Right kidney (tissue), 1 donor: ENCODE measurements at regions not wholly inside any gene's neighbourhood (a gene's known extent, or its start where the extent isn't known, plus 50 kb on each side); places are given as distances from the start of the nearest gene placed in this dataset.
"Not testable (repeated sequence)": the region's sequence is repeated elsewhere in the genome, so short reads cannot be mapped to it uniquely, and the experiment has no call there.

Experiments
- DNase-seq: peaks from one replicate; pipeline ENCODE4 v3.0.0-alpha.2; 2016

DNA sequence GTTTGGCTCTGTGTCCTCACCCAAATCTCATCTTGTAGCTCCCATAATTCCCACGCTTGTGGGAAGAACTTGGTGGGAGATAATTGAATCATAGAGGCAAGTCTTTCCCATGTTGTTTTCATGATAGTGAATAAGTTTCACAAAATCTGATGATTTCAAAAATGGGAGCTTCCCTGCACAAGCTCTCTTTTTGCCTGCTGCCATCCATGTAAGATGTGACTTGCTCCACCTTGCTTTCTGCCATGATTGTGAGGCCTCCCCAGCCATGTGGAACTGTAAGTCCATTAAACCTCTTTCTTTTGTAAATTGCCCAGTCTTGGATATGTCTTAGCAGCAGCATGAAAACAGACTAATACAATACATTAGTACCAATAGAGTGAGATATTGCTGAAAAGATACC, 154.9 kb downstream of the DUSP10 start:
- DNase-seq, result not testable (repeated sequence)

DNA sequence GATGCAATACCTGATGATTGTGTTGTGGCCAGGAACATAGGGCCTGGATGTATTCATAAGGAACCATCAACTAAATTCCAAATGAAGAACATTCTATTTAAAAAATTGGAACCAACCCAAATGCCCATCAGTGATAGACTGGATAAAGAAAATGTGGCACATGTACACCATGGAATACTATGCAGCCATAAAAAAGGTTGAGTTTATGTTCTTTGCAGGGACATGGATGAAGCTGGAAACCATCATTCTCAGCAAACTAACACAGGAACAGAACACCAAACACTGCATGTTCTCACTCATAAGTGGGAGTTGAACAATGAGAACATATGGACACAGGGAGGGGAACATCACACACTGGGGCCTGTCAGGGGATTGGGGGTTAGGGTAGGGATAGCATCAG, 150.6 kb downstream of the DUSP10 start:
- not testable (repeated sequence) for DNase-seq

DNA sequence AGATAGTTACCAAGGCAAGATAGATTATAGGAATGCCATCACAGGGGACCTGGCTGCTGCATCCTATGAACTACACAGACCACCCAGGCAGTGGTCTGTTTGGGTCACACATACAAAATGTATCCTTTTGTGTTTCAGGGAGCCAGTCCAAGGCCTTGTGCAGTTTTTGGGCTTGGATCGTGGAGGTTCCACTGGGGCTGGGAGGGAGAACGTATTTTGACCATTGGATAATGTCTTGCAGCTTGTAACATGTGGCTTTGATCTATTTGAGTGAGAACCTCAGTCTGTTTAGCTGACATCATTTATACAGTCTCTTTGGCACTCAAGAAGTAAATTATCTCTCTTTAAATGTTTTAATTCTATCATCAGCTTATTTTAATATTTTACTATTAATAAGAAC, 147.3 kb downstream of the DUSP10 start:
- no peak for DNase-seq

DNA sequence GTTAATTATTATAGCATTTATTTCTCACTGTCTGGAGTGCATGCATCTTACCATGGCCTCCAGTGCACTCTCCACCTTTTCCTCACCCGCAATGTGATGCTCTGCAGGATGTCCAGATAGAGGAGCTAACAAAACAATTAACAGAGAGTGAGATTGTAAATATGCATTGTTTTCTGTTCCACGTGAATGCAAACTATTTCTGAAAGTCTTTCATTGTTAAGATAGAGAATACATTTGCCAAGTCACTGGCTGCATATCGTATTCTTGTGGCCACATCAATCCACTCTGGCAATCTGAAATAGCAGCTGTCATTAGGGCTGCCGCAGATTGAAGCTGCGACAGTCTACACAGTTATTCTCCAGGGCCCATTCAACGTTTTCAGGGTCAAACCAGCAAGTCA, 143.8 kb downstream of the DUSP10 start:
- DNase-seq, result no peak

DNA sequence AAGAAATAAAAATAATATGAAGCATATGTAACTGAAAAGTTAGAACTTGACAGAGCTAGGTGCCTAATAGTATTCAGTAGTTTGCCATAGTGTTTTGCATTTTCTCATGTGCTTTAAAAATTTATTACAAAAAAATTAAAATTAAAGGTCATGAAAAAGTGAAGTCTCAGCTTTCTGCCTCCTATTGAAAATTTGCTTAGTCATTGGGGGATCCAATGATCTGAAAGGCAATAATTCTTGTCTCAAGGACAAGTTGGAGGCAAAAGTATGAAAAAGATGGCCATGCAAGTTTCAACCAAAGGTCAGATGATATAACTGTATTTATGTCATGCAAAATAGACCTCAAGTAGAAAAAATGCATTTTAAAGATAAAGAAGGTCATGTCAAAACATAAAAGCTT, 140.7 kb downstream of the DUSP10 start:
- no peak for DNase-seq

DNA sequence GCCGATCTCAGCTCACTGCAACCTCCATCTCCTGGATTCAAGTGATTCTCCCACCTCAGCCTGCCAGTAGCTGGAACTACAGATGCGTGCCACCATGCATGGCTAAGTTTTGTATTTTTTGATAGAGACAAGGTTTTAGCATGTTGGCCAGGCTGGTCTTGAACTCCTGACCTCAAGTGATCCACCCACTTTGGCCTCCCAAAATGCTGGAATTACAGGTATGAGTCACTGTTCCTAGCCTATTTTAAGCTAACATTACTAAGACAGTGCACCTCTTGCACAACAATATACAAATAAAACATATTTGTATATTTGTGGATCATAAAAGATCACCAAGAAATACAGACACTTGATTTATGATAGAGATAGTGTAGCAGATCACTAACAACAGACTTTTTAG, 139.1 kb downstream of the DUSP10 start:
- DNase-seq, result no peak

DNA sequence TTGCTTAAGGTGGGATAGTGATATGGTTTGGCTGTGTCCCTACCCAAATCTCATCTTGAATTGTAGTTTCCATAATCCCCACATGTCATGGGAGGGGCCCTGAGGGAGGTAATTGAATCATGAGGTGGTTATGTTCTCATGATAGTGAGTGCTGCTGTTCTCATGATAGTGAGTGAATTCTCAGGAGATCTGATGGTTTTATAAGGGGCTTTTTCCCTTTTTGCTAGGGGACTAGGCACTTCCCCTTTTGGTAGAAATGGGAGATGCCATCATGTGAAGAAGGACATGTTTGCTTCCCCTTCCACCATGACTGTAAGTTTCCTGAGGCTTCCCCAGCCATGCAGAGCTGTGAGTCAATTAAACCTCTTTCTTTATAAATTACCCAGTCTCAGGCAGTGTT, 137.5 kb downstream of the DUSP10 start:
- DNase-seq, result not testable (repeated sequence)

DNA sequence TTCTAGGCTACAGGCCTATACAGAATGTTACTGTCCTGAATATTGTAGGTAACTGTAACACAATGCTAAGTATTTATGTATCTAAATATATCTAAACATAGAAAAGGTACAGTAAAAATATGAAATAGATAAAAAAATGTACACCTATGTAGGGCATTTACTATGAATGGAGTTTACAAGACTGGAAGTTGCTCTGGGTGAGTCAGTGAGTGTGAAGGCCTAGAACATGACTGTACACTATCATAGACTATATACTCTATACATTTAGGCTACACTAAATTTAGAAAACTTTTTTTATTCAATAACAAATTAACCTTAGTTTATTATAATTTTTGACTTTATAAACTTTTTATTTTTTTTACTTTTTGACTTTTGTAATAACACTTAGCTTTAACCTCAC, 136.9 kb downstream of the DUSP10 start:
- no peak for DNase-seq

DNA sequence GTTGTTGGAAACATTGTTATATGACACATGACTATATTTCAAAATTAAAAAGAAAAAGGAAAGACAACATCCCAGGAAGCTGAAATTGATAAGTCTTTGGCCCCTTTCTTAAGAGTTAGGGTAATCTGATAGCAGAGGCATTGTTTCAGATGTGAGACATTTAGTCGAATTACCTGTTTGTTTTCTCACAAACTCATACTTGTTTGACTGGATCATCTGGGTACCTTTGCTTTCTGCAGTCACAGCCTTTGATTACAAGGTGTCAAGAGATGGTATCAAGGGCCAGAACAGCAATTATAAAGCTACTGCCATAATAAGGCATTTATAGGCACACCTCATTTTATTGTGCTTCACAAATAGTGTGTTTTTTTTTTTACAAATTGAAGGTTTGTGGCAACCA, 136.3 kb downstream of the DUSP10 start:
- no peak for DNase-seq

DNA sequence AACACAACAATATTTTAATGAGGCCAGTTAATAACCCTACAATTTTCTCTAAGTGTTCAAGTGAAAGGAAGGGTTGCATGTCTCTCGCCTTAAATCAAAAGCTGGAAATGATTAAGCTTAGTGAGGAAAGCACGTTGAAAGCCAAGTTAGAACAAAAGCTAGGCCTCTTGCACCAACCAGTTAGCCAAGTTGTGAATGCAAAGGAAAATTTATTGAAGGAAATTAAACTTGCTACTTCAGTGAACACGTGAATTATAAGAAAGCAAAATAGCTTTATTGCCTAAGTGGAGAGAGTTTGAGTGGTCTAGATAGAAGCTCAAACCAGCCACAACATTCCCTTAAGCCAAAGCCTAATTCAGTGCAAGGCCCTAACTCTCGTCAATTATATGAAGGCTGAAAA, 135.6 kb downstream of the DUSP10 start:
- no peak for DNase-seq

DNA sequence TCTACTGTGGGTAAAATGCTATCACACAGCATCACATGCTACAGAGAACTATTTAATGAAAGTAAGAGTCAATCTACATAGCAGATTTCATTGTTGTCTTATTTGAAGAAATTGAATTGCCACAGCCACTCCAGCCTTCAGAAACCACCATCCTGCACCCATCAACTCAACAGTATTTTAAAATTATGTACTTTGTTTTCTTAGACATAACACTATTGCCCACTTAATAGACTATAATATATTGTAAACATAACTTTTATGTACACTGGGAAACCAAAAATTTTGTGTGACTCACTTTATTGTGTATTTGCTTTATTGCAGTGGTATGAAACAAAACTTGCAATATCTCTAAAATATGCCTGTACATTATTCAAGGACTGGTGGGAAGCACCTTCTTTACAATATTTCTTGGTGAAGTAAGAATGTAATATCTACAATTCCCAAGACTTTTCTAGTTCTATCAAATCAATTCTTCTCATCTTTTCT, 133.0 kb downstream of the DUSP10 start:
- DNase-seq, result no peak

DNA sequence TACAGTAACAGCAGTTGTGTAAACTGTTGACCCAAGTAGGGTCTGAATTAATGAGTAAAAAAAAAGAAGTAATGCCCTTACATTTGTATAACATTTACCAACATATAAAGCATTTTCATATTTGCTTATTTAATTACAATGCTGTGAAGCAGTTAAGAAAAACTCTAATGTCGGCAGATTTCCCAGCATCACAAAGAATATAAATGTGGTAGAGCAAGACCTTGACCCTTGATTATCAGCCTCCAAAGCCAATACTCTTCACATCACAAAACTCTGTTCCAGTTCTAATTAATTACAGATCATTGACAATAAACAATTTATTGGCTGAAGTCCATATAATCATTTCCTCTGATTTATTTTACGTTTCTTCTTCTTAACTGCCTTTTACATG, 130.2 kb downstream of the DUSP10 start:
- DNase-seq, result no peak

DNA sequence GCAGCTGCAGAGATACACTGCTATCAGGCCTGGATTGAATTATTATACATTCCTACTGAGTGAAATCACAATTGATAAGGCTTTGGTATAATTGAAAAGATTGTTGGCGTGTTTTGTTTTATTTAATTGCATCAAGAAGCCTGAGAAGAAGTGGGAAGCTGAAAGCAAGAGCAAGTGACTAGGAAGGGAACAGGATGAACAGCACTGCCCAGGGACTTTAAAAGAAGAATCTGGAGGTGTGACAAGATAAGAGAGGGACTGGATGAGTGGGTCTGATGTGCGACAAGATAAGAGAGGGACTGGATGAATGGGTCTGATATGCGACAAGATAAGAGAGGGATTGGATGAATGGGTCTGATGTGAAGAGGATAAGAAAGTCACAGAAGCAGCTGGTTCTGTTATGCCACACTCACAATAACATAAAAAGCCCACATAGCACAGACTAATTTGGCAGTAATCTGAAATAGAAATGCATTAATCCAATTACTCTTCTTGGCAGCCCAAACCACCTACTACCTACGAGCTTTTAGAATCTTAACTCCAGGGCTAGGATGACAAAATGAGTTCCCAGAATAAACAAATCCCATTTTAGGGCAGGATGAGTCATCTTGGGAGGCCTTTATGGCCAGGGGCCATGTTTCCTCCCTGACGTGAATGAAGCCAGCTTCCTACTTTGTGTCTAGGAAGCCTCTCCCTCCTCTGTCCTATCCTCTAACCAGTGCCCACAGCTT, 129.7 kb downstream of the DUSP10 start:
- no peak for DNase-seq

DNA sequence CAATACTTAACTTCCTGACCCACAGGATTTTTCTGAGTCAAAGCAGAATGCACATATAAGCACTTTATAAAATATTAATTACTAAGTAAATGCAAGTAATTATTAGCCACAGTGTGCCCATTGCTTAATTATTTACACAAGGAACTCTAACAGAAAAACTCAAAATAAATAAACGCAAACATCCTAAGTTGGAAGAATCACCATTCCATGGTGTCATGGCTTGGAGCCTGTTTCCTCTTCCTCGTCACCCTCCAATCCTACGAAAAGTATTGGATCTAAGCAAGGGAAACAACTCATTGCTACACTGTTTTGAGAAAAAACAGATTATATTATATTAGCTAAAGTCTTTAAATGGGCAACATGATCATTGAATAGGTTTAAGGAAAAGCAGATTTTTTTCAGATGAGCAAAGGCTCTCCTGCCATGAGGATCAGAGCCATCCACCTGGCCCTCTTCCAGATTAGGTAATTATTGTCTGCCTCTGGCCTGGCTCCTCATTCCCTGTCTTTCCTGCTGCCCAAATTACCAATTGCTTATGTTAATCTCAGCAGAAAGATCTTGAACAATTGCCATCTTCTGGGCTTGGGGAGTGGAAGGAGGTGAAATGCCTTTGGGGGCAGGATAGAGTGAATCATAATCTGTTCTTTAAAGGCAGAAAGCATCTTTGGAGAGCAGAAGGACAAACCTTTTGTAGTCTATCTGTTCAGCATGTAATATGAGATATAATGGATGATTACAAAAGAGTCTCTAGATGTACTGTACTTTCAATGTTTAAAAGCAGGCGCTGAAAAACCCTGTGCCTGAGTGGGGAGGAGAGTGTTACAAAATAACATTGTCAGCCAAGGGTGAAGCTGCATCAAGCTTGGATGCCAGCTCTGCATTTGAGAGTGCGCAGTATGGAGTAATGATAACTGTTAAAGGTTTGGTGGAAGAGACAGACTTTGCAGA, 121.2 kb downstream of the DUSP10 start:
- DNase-seq, result no peak

DNA sequence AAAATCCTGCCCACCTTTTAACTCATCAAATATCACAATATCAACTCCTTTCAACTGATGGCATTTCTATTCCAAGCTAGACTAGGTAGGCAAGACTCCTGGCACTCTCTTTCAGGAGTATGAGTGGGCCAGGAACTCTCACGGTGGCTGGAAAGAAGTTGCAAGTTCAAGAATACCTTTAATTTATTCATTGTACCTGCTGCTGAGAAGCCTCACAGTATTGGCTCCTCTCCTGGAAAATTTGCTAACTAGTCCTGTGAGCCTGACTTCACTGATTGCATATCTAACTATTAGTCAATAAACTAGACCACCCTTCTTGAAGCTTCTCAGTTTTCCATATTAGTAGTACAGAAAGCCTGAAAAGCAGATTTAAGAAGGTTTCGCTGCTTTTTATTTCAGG, 120.2 kb downstream of the DUSP10 start:
- DNase-seq, result no peak

DNA sequence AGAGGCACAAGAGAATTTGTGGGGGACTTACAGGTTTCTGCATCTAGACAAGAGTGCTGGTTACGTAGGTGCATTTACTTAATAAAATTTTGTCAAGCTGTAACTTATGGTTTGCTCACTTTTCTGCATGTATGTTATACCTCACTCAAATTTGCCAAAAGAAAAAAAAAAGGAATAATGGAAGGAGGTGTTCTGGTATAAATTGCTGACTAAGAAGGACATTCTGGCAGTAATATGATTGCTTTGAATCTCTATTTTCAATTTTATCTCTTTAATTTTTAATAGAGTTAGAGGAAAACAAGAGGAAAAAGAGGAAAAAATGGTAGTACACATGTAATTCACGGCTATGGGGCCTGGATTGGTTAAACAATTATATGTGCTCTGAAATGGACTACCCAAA, 119.5 kb downstream of the DUSP10 start:
- DNase-seq, result no peak

DNA sequence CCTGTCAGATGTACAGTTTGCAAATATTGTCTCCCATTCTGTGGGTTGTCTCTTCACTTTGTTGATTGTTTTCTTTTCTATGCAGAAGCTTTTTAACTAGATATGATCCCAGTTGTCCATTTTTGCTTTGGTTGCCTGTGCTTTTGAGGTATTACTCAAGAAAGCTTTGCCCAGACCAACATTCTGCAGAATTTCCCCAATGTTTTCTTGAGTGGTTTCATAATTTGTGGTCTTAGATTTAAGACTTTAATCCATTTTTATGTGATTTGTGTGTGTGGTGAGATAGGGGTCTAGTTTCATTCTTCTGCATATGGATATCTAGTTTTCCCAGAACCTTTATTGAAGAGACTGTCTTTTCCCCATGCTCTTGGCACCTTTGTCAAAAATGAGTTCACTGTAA, 116.9 kb downstream of the DUSP10 start:
- no peak for DNase-seq

DNA sequence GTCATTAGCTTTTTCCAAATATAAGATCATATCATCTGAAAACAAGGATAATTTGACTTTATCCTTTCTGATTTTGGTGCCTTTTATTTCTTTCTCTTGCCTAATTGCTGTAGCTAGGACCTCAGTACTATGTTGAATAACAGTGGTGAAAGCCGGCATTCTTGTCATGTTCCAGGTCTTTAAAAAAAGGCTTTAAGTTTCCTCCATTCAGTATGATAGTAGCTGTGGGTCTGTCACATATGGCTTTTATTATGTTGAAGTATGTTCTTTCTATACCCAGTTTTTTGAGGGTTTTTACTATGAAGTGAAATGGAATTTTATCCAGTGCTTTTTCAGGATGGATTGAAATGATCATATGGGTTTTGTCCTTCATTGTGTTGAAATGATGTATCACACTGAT, 115.8 kb downstream of the DUSP10 start:
- DNase-seq, result no peak

DNA sequence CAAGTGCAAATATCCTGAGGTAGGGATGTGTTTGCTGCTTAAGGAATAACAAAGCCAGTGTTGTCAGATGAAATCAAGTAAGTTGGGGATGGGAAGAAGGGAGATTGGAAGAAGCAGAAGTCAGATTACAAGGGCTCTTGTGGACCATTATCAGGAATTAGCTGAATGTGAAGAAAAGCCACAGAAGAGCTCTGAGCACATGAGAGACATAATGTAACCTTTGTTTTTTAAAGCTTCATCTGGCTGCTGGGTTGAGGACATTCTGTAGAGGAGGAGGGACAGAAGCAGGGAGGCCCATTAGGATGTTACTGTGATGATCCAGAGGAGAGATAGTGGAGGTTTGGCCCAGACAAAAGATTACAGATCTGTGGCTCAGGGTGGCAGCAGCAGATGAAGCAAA, 111.7 kb downstream of the DUSP10 start:
- DNase-seq, result no peak

DNA sequence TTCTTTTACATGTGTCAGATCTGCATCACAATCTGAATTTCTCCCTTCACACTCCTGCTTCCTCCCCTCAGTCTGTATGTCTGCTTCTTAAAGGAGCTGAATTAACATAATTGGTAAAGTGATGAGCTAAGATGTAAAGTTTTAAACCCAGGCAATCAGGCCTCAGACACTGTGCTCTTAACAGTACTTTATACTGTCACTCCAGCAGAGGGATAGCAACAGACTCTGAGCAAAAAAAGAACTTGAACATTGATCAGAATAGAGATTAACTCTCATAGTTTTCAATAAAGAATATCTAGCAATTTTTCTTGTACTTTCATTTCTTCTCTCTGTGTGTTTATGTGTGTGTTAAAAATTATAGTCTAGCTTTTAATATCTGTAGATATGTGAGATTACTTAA, 110.3 kb downstream of the DUSP10 start:
- no peak for DNase-seq

DNA sequence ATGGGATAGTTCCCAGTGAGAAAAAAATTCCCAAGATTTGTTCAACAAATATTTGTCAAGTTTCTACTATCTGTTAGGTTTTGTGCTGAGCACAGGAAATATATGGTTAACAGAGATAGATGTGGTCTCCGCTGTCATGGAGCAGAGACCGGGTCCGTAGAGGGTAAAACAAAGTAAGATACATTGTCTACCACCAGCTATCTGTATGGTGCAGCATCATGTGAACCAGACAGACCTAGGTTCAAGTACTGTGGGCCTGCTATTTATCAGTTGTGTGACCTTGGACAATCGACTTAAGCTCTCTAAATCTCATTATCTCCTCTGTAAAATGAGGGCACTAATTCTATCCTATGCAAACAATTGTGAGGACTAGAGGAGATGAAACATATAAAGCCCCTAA, 109.8 kb downstream of the DUSP10 start:
- DNase-seq, result no peak

DNA sequence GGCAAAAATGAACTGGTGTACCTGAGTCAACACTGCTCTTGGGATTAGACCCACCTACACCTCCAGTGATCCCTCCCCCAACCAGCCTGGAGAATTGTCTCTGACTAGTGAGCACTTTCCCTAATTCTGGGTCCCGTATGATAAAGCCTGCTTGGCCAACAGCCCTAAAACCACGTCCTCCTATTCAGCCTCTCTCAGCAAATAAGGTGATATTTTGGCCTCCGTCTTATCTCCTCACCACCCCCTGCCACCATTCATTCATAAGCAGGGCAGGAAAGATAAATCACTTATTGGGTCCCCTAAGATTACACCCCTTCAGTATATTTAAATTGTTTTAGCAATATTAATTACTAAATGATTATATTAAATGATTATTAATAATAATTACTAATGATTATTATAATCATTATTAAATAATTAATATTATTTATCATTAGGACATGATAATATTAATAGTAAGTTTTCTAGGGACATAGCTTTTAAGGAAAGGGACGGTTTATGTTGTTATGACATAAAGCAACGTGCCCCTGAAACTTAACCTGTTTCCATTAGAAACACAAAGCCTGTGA, 108.0 kb downstream of the DUSP10 start:
- DNase-seq, result no peak

DNA sequence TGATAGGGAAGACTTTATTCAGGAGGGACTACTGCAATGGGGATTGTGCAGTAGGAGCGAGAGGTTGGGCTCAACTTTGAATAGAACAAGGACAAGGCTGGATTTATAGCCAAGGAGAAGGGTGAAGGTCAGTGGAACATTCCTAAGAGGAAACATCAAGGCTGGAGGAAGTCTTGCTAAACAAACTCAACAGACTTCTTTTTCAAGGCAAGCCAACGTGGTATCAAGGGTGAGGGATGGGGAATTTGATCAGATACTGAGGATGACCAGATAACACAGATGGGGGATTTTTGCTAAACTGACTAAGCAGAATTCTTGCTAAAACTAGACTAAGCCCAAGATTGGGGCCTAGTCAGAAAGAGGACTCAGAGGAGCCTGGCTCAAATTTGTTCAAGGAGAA, 107.3 kb downstream of the DUSP10 start:
- DNase-seq, result no peak
